Mesendoderm (in vitro differentiated cells): ENCODE measurements at regions not wholly inside any gene's neighbourhood (a gene's known extent, or its start where the extent isn't known, plus 50 kb on each side); places are given as distances from the start of the nearest gene placed in this dataset.
"Not testable (repeated sequence)": the region's sequence is repeated elsewhere in the genome, so short reads cannot be mapped to it uniquely, and the experiment has no call there.

ENCODE experiments used
- DNase-seq: peaks from one replicate; pipeline ENCODE4 v3.0.0; 2013
- H2AK5ac ChIP-seq: 2 replicates; pipeline ENCODE4 v1.6.1; 2013; ENCODE audit warnings: low read length, inconsistent platforms
- H2BK120ac ChIP-seq: 2 replicates; pipeline ENCODE4 v1.6.1; 2013; ENCODE audit warnings: low read depth, mild to moderate bottlenecking, low read length, moderate library complexity, mixed read lengths
- H2BK15ac ChIP-seq: replicated peaks from 2 replicates; pipeline ENCODE4 v1.6.1; 2013; ENCODE audit warnings: low read depth, mild to moderate bottlenecking, moderate library complexity
- H2BK5ac ChIP-seq: 2 replicates; pipeline ENCODE4 v1.6.1; 2013; ENCODE audit warnings: low read length, inconsistent platforms
- H3K18ac ChIP-seq: 2 replicates; pipeline ENCODE4 v1.6.1; 2013; ENCODE audit warnings: mild to moderate bottlenecking, low read length, mixed read lengths
- H3K23ac ChIP-seq: one replicate; pipeline ENCODE4 v1.6.1; 2013; ENCODE audit warnings: low read length
- H3K27ac ChIP-seq: 2 replicates; pipeline ENCODE4 v1.5.1; 2013; ENCODE audit warnings: low read depth, mild to moderate bottlenecking, inconsistent platforms, low read length, moderate library complexity
- H3K27me3 ChIP-seq: 2 replicates; pipeline ENCODE4 v1.6.1; 2013; ENCODE audit warnings: low read length, control low read depth, mild to moderate bottlenecking, inconsistent platforms; ENCODE audit not compliant: insufficient read depth, poor library complexity
- H3K36me3 ChIP-seq: 2 replicates; pipeline ENCODE4 v1.6.1; 2013; ENCODE audit warnings: low read length, inconsistent platforms; ENCODE audit not compliant: control insufficient read depth, insufficient read depth
- H3K4ac ChIP-seq: one replicate; pipeline ENCODE4 v1.6.1; 2013; ENCODE audit warnings: low read depth, mild to moderate bottlenecking, low read length, moderate library complexity
- H3K4me1 ChIP-seq: 2 replicates; pipeline ENCODE4 v1.6.1; 2013; ENCODE audit warnings: low read depth, low read length, inconsistent platforms; ENCODE audit not compliant: control insufficient read depth
- H3K4me2 ChIP-seq: 2 replicates; pipeline ENCODE4 v1.6.1; 2013; ENCODE audit warnings: low read length
- H3K4me3 ChIP-seq: 2 replicates; pipeline ENCODE4 v1.5.1; 2013; ENCODE audit warnings: mild to moderate bottlenecking, low read length
- H3K56ac ChIP-seq: one replicate; pipeline ENCODE4 v1.6.1; 2013; ENCODE audit warnings: low read length
- H3K79me1 ChIP-seq: 2 replicates; pipeline ENCODE4 v1.6.1; 2013; ENCODE audit warnings: low read length, inconsistent platforms
- H3K79me2 ChIP-seq: 2 replicates; pipeline ENCODE4 v1.6.1; 2013; ENCODE audit warnings: mild to moderate bottlenecking, low read length; ENCODE audit not compliant: control insufficient read depth, insufficient read depth
- H3K9ac ChIP-seq: 2 replicates; pipeline ENCODE4 v1.6.1; 2013; ENCODE audit warnings: low read length, inconsistent platforms
- H4K5ac ChIP-seq: one replicate; pipeline ENCODE4 v1.6.1; 2013; ENCODE audit warnings: low read length
- H4K8ac ChIP-seq: one replicate; pipeline ENCODE4 v1.6.1; 2013; ENCODE audit warnings: low read depth, mild to moderate bottlenecking, control low read depth, low read length, moderate library complexity
- WGBS: extraction: QIAGEN DNeasy Blood & Tissue Kit; methylation state at CpG from one replicate; pipeline ENCODE4 v1.1.7; 2013; ENCODE audit warnings: low lambda C conversion rate, missing lambda C conversion rate; ENCODE audit not compliant: insufficient coverage; ENCODE audit errors: extremely low coverage; 5-methylcytosine and 5-hydroxymethylcytosine counted together

DNA sequence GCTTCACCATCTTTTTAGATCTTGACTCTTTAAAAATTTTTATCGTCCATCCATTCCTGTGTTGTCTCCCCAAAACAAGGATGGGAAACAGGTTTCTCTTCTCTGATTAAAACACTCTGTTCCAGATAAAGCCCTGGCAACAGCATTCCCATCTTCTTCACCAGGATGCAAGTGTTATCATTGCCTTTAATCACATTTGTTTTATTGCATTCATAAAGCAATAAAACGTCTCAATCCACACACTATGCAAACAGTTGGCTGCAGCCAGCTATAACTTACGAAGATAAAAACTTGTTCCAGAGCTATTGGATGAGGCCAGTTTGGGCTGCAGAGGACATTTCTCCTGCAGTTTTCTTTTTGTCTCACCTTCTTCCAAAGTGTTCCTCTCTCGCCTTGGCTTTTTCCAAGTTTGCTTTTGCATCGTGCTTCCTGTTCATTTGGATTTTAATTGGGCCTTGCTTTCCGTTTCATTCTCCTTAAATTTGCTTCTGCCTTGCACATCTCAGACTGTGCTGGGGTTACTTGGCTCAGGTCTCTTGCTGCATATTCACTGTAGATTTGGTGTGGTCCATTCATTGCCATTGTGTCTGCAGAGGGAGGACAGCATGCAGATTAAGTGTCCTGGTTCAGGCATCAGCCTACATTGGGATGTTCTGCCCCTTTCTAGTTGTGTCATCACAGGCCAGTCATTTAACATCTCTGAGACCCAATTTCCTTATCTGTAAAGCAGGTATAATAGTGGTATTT lies 136.5 kb upstream of the LIFR start:
- H3K4ac ChIP-seq, result no peak overlapping the region
- no peaks in the 10 kb centered on the region for H3K79me2 ChIP-seq
- no peak overlapping the region for H4K5ac ChIP-seq
- DNase-seq, result no peak
- no peak overlapping the region for H3K56ac ChIP-seq
- no peak overlapping the region for H3K4me3 ChIP-seq
- no peak overlapping the region for H3K23ac ChIP-seq
- H2BK15ac ChIP-seq, result no peak overlapping the region
- no peak overlapping the region for H3K4me2 ChIP-seq
- no peak overlapping the region for H4K8ac ChIP-seq
- no peak overlapping the region for H3K18ac ChIP-seq
- H2BK120ac ChIP-seq, result no peak overlapping the region
- H3K27me3 ChIP-seq, result no peaks in the 10 kb centered on the region
- no peak overlapping the region for H3K9ac ChIP-seq
- H2BK5ac ChIP-seq, result no peak overlapping the region
- no peaks in the 10 kb centered on the region for H3K36me3 ChIP-seq
- H3K79me1 ChIP-seq, result no peaks in the 10 kb centered on the region
- WGBS, result no CpG with 5 or more reads among the region's 6 CpGs
- peak overlapping the region; percentile 35 for H2AK5ac ChIP-seq
- no peak overlapping the region for H3K27ac ChIP-seq
- peaks cover 12% of the 10 kb centered on the region for H3K4me1 ChIP-seq

DNA sequence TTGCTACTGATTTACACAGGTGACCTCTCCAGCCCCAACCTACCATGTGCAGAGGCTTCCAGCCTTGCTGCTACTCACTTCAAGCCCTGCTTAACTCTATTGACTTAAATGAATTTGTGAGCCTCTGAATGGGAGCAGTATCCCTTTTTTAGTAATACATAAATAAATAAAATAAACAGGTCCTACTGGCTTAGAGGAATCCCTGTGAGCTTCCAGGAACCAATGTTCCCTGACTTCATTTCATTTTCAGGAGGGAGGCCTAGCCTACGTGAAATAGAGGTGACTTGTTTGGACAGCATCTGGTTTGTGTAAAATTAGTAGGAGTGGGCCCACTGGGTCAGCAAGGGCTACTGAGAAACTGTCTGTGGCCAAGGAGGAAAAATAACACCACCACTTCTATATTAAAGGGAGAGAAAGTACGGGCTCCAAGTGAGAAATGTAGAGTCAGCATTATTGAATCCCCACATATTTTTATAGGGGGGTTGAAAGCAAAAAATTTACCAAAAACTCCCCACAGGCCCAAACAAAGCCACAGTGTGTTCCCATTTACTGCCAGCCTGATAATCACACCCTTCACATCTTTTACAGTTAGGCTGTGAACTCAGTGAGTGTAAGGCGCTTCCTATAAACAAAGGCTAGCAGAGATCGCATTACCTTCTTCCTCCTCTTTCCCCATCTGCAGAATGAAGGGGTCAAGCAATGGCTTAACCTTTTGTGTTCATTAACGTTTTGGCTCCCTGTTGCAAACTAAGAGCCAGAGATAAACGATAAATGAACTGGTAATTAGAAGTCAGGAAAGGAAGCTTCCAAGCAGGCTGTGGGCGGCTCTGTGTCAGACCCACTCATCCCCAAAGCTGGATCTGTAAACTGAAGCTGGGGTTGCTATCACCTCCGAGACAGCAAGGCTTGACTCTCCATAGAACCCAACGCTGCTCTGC lies 138.8 kb upstream of the LIFR start:
- H2BK5ac ChIP-seq, result peak overlapping the region; percentile 86
- WGBS, result no CpG with 5 or more reads among the region's 9 CpGs
- H3K23ac ChIP-seq, result peak overlapping the region; percentile 34
- H3K27me3 ChIP-seq, result no peaks in the 10 kb centered on the region
- H3K36me3 ChIP-seq, result no peaks in the 10 kb centered on the region
- no peaks in the 10 kb centered on the region for H3K79me2 ChIP-seq
- H3K27ac ChIP-seq, result peak overlapping the region; percentile 37
- H3K4ac ChIP-seq, result peak overlapping the region; percentile 72
- no peaks in the 10 kb centered on the region for H3K79me1 ChIP-seq
- peak overlapping the region; percentile 50 for H3K56ac ChIP-seq
- no peak overlapping the region for H3K4me2 ChIP-seq
- peak overlapping the region; percentile 52 for H3K18ac ChIP-seq
- peaks cover 12% of the 10 kb centered on the region for H3K4me1 ChIP-seq
- H2BK120ac ChIP-seq, result peak overlapping the region; percentile 96
- DNase-seq, result peak; percentile 73
- no peak overlapping the region for H2AK5ac ChIP-seq
- H4K8ac ChIP-seq, result no peak overlapping the region
- no peak overlapping the region for H3K4me3 ChIP-seq
- peak overlapping the region; percentile 38 for H2BK15ac ChIP-seq
- no peak overlapping the region for H4K5ac ChIP-seq
- no peak overlapping the region for H3K9ac ChIP-seq

GRCh38 chr5:38697013-38697412 lies 140.6 kb upstream of the LIFR start:
- H3K27ac ChIP-seq, result no peak overlapping the region

GRCh38 chr5:38705529-38705928 lies 140.3 kb upstream of the OSMR start:
- not testable (repeated sequence) for H2BK15ac ChIP-seq, H2BK5ac ChIP-seq, H3K36me3 ChIP-seq, H3K18ac ChIP-seq, H3K4me3 ChIP-seq, H3K79me2 ChIP-seq, H2BK120ac ChIP-seq, H3K56ac ChIP-seq, H3K4me1 ChIP-seq, H3K27ac ChIP-seq, H3K9ac ChIP-seq, H4K5ac ChIP-seq, H3K4ac ChIP-seq, H3K4me2 ChIP-seq, H3K23ac ChIP-seq, H2AK5ac ChIP-seq, H3K27me3 ChIP-seq, H4K8ac ChIP-seq, DNase-seq, H3K79me1 ChIP-seq
- WGBS, result no CpG with 5 or more reads among the region's 4 CpGs

More at GRCh38 chr5:38697013-38697412, 140.6 kb upstream of the LIFR start:
- Histone ChIP-seq H3K56ac (no peak overlapping the region), H3K79me1 (no peaks in the 10 kb centered on the region), H4K8ac (no peak overlapping the region), H3K4ac (no peak overlapping the region), H2BK5ac (no peak overlapping the region), H4K5ac (no peak overlapping the region), H3K4me1 (peaks cover 12% of the 10 kb centered on the region), H2AK5ac (no peak overlapping the region), H2BK15ac (peak overlapping the region; percentile 60), H3K18ac (no peak overlapping the region), H3K4me3 (no peak overlapping the region), H3K36me3 (no peaks in the 10 kb centered on the region), H3K79me2 (no peaks in the 10 kb centered on the region), H3K23ac (no peak overlapping the region), H3K4me2 (no peak overlapping the region), H3K9ac (no peak overlapping the region), H3K27me3 (no peaks in the 10 kb centered on the region), H2BK120ac (no peak overlapping the region)
- DNase-seq, result peak; percentile 93

DNA sequence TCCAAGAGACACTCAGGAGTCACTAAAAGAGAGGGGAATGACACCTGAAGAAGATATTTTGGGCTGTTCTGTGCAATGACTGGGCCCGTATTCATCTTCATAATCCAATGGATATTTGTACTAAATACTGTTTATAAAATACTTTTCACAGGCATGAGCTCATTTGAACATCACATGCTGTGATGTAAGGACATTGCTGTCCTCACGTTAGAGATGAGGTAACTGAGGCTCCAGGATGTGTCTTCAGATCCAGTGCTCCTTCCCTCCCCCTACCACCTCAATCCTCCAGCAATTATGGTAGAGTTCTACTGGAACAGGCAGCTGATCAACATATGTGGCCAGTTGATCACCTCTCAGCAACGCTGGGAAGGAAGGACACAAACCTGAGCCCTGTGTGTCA lies 139.4 kb upstream of the OSMR start:
- peaks cover 9% of the 10 kb centered on the region for H3K4me1 ChIP-seq
- H3K27ac ChIP-seq, result no peak overlapping the region
- no peak overlapping the region for H3K9ac ChIP-seq
- H3K4me2 ChIP-seq, result no peak overlapping the region
- no CpG with 5 or more reads among the region's 3 CpGs for WGBS
- H3K79me1 ChIP-seq, result no peaks in the 10 kb centered on the region
- H3K36me3 ChIP-seq, result no peaks in the 10 kb centered on the region
- peak overlapping the region; percentile 56 for H3K56ac ChIP-seq
- no peak overlapping the region for H2BK15ac ChIP-seq
- H3K18ac ChIP-seq, result no peak overlapping the region
- H3K4me3 ChIP-seq, result no peak overlapping the region
- H2BK5ac ChIP-seq, result peak overlapping the region; percentile 88
- H3K4ac ChIP-seq, result no peak overlapping the region
- H3K27me3 ChIP-seq, result no peaks in the 10 kb centered on the region
- H2AK5ac ChIP-seq, result peak overlapping the region; percentile 60
- no peak overlapping the region for H3K23ac ChIP-seq
- no peak overlapping the region for H4K8ac ChIP-seq
- no peak for DNase-seq
- no peak overlapping the region for H4K5ac ChIP-seq
- H2BK120ac ChIP-seq, result no peak overlapping the region
- no peaks in the 10 kb centered on the region for H3K79me2 ChIP-seq
